ENCODE measurements at regions not wholly inside any gene's neighbourhood (a gene's known extent, or its start where the extent isn't known, plus 50 kb on each side); places are given as distances from the start of the nearest gene placed in this dataset.

- TF ChIP-seq EZH2 (IDR thresholded peaks at IDR 0.05; ENCODE audit: borderline replicate concordance, low read depth, low read length, severe bottlenecking) (no peak), CTCF (IDR thresholded peaks at IDR 0.05; ENCODE audit: extremely low read depth in 1 of 2, insufficient read depth in 1 of 2, low read depth in 1 of 2, low read length in 2 of 2) (no peak), FOS (IDR thresholded peaks at IDR 0.05; ENCODE audit: borderline replicate concordance, insufficient read depth, low read length) (no peak), JUN (IDR thresholded peaks at IDR 0.05; ENCODE audit: borderline replicate concordance, insufficient read depth, insufficient read length, low read depth) (no peak), POLR2A (IDR thresholded peaks at IDR 0.05; ENCODE audit: low read depth, low read length) (no peak)
Measured at GRCh38 chr1:212232090-212232489, 53.1 kb upstream of the PPP2R5A start.
